ENCODE measurements at regions not wholly inside any gene's neighbourhood (a gene's known extent, or its start where the extent isn't known, plus 50 kb on each side); places are given as distances from the start of the nearest gene placed in this dataset.

DNA sequence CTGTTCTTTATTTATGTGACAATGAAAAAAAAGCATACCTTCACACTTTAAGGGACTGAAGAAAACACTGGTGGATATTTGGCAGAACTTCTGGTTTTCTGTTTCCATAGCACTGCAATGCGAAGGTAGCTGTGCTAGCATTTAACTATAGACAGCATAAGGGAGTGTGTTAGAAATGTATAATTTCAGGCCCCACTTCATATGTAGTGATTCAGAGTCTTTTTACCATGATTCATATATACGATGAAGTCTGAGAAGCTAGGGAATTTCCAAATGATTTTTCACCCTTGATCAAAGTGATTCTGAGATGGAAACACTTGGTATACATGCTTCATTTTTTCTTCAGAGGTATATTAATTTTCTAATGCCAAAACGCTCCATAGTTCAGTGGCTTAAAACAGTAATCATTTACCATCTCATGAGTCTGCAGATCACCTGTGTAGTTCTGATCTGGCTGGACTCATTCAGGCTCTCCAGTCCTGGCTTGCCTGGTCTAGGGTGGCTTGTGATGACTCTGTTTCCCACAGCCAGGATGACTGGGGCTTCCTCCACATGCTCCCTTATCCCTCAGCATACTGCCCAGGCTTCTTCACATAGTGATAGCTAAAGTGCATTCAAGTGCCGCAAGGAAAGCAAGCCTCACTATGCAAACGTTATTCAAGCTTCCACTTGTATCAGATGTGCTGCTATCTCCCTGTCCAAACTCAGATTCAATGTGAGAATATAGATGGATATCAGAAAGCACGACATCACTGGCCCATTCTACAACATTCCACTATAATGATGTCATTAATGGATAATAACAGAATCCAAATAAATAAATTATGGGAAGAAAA, 790.1 kb downstream of the TECRL start:
- DNase-seq = no peak

DNA sequence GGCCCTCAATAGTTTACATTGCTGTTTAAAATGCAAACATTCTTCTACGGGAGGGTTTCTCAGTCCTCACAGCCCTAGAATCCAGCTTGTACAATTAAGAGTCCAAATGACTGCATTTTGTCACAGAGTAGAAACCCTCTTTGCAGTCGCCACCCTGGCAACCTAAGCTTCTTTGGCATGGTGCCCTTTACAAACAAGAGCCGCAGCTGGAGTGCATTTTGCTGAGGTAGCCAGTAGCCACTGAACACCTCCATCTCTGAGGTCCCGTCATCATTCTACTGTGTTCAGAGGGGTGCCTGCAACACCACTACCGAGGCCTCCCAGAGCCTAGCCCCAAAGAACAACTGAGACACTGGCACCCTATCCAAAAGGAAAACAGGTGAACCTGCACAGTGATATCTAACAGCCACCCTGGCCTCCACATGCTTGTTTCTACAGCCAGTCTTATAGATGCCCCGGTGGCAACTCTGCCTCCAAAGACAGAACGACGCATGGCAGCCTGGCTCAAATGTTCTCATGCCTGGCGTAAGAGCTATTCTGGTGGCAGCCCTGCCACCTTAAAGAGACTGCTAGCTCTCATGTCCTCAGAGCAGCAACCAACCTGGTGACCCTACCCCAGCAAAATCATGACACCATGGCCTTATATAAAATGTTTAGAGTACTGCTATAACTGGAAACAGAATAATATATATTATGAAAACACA, 801.9 kb downstream of the TECRL start:
- no peak for DNase-seq

GRCh38 chr4:63589796-63590195, 819.5 kb downstream of the TECRL start:
- no peak for DNase-seq

DNA sequence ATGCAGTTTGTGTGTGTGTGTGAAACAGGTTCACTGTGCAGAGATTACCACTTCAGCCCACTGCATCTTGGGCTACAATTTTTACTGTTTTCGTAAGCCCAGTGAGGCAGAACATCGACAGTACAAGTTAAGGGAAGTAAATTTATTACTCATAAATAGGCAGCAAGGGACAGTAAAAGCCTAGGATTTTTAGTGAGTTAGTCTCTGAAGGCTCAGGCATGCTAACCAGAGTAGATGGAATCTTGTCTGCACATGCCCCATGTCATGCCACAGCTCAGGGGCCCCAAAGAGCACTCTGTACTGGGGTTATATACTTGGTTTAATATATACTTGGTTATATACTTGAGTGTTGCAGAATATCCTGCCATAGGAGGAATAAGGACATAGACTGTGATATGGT, 825.7 kb downstream of the TECRL start:
- DNase-seq = no peak

DNA sequence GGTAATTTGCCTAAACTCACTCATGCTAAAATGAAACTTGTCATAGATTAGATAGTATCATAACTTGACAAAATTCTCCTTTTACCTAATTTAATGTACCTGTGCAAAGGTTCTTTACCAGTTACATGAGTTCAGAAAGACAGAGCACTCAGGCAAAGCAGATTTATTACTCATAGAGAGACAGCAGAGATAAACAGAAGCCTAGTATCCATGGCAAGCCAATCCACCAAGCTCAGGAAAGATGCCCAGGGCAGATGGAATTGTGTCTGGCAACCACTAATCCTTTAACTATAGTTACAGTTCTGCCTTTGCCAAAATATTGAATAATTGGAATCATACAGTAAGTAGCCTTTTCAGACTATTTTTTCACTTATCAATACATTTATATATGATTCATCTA, 826.2 kb downstream of the TECRL start:
- no peak for DNase-seq

DNA sequence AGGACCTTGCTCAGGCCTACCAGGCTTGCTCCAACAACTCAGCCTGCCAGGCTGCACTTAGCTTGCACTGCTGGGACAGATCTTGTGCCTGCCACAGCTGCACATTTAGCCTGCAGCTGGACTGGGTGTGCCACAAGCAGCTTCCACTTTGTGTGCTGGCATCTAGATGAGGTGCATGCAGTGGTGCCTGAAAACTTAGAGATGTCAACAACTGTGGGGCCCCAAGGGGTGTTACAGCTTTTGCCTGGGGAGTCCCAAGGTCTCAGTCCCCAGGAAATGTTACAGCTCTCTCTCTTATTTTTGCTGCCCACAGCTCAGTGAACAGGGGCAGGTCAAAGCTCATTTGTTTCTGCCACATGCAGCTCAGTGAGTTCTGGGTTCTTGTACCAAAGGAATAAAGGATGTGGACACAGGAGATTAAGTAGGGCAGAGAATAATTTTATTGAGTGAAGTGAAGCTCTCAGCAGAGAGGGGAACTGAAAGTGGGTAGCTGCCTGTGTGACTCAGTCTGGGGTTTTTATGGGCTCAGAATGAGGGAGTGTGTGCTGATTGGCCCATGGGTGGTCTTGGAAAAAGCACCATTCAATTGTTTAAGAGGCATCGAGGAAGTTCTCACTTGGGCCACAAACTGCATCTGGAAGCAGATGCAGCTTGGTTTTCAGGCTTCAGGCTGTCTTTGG, 828.3 kb downstream of the TECRL start:
- DNase-seq = no peak

GRCh38 chr4:63578383-63578782, 830.9 kb downstream of the TECRL start:
- DNase-seq = no peak

DNA sequence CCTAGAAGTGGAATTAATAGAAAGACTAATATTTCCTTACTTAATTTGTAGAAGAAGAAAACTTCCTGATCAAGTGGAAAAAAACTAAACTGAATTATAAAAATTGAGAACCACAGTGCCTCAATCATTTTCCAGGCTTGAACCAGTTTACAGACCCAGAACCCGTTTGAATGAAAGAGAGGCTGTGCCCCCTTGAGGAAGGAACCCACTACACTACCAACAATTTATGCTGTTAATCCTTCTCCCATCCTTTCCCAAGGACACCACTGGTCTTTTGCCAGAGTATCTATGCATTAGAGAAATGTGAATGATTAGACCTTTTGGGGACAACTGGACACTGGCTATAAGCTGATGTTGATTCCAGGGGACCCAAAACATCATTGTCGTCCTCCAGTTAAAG, 842.6 kb downstream of the TECRL start:
- DNase-seq = no peak

GRCh38 chr4:63563288-63564014, 845.8 kb downstream of the TECRL start:
- DNase-seq = no peak

GRCh38 chr4:63558709-63559108, 850.5 kb downstream of the TECRL start:
- DNase-seq = no peak

DNA sequence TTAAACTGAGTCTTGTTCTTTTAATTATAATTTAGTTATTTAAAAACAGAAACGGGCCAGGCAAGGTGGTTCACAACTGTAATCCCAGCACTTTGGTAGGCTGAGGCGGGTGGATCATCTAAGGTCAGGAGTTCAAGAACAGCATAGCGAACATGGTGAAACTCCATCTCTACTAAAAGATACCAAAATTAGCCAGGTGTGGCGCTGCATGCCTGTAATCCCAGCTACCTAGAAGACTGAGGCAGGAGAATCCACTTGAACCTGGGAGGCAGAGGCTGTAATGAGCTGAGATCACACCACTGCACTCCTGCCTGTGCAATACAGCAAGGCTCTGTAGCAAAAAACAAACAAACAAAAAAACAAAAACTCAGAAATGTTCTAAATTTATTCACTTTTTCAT, 852.9 kb downstream of the TECRL start:
- DNase-seq = no peak

- no peak for DNase-seq
Observed at GRCh38 chr4:63553123-63553522, 856.1 kb downstream of the TECRL start.

- no peak for DNase-seq
Observed at GRCh38 chr4:63541828-63542227, 867.4 kb downstream of the TECRL start.

- no peak for DNase-seq
Observed at GRCh38 chr4:63529581-63530337, 879.5 kb downstream of the TECRL start.

- DNase-seq = no peak
Observed at GRCh38 chr4:63528256-63528991, 880.8 kb downstream of the TECRL start.

GRCh38 chr4:63526251-63526650, 883.0 kb downstream of the TECRL start:
- no peak for DNase-seq

DNA sequence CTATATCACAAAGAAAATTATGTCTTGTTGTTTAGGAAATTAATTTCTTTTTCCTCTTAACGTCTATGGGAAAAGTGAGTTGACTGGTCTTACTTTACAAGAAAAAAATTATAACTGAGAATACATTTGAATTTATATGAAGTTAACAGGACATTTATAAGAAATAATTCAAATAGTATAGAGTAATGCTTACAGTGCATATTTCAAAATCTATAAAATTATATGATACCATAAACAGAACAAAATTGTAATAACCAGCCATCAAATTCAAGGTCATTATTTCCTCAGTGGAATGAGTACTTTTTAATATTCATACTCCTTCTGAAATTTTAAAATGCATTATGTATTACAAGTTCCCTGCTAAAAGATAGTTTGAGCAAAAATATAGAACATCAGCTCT, 884.5 kb downstream of the TECRL start:
- DNase-seq = no peak

- DNase-seq = no peak
Observed at GRCh38 chr4:63505714-63506460, 903.4 kb downstream of the TECRL start.

DNA sequence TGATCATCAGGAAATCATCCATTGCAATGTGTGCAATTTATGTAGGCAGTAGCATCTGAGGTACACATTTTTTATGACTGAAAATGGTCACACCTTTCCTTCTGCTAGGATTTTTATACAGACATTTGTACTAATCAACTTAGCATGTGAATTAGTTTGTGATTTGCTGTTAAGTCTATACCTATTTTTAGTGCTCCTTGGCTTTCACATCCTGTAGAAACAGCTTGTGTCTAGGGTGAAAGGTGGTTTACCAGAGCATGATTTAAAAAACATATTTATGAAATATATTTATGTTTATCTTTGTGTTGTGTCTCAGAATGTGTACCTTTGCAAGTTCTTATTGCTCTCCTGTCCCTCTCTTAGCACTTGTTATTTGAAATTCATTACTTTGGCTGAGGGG, 916.0 kb downstream of the TECRL start:
- no peak for DNase-seq

DNA sequence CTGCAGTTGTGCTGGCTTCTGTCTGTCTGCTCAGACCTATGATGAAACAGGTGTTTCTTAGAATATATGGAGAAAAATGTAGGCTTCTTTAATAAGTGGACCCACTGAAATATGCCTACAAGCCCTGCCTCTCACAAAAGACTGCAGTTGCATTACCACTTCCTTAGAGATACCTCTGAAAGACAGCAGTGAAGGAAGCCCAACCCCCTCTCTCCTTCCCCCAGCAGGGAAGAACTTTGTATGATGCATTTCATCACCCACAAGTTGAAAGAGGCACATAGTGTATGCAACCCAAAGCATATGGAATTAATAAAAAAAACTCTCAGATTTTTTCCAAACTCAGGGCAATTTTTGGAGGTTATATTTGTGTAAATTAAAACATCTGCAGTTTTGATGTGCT, 916.7 kb downstream of the TECRL start:
- DNase-seq = no peak

DNA sequence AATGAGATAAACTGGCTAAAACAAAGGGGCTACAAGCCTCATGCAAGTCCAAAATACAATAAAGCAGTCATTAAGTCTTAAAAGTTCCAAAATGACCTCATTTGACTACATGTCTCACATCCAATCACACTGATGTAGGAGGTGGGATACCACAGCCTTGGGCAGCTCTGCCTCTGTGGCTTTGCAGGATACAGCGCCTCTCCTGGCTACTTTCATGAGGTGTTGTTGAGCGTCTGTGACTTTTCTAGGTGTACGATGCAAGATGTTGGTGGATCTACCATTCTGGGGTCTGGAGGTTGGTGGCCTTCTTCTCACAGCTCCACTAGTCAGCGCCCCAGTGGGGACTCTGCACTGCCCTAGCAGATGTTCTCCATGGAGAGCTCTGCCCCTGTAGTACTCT, 944.9 kb downstream of the TECRL start:
- DNase-seq = no peak

Data from NCI-H2227 treated with DMSO at 0.1 percent for 48 hours (cell line).